Central memory CD8-positive, alpha-beta T cell (primary cell): ENCODE measurements at regions not wholly inside any gene's neighbourhood (a gene's known extent, or its start where the extent isn't known, plus 50 kb on each side); places are given as distances from the start of the nearest gene placed in this dataset.

Experiments
- ATAC-seq: fragments of 150-1000 bp; cut with Tn5 transposase; replicated peaks from 2 replicates; pipeline ENCODE4 v1.10.0; 2022; ENCODE audit warnings: mild to moderate bottlenecking, moderate FRiP score, moderate number of reproducible peaks; ENCODE audit not compliant: poor library complexity, severe bottlenecking; ENCODE audit errors: extremely low read depth
- DNase-seq, 2 donors: peaks; one replicate each; pipeline ENCODE4 v3.0.0; 2021; ENCODE audit warnings: low spot score in 2 of 2
- H3K27ac Mint-ChIP-seq: one replicate; pipeline ENCODE4 v1.8.0; 2022; ENCODE audit warnings: low read depth, mild to moderate bottlenecking, moderate library complexity, mixed read lengths
- H3K27me3 Mint-ChIP-seq: one replicate; pipeline ENCODE4 v1.8.0; 2022; ENCODE audit warnings: mixed read lengths
- H3K36me3 Mint-ChIP-seq: one replicate; pipeline ENCODE4 v1.8.0; 2022; ENCODE audit warnings: mild to moderate bottlenecking, moderate library complexity, mixed read lengths; ENCODE audit not compliant: insufficient read depth
- H3K4me1 Mint-ChIP-seq: one replicate; pipeline ENCODE4 v1.8.0; 2022; ENCODE audit warnings: mixed read lengths
- H3K4me3 Mint-ChIP-seq: one replicate; pipeline ENCODE4 v1.8.0; 2022; ENCODE audit warnings: mild to moderate bottlenecking, moderate library complexity, mixed read lengths
- H3K9me3 Mint-ChIP-seq: one replicate; pipeline ENCODE4 v1.8.0; 2022; ENCODE audit warnings: mixed read lengths

DNA sequence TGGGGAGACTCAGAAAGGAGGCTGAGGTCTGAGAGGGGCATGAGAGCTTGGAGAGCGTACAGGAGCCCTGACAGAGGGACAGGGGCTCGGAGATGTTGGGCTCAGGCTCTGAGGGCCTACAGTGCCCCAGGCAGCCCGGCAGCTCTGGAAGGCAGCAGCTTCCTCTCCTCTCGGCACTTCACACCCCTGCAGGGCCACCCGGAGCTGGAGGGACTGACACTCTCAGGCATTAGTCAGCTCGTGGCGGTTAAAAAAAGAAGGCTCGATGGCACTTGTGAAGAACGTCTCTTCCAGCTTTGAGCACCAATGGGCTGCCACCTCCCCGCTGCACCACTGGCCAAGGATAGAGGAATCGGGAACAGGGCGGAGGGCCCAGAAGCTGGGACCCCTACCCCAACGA is 62.6 kb upstream of the SIRPA start:
- H3K4me1 Mint-ChIP-seq = no peaks in the 10 kb centered on the region
- H3K27me3 Mint-ChIP-seq = peaks cover 57% of the 10 kb centered on the region
- no peak for DNase-seq
- no peak for ATAC-seq
- H3K36me3 Mint-ChIP-seq = peaks cover 2% of the 10 kb centered on the region
- no peak overlapping the region for H3K4me3 Mint-ChIP-seq
- no peak overlapping the region for H3K27ac Mint-ChIP-seq
- no peaks in the 10 kb centered on the region for H3K9me3 Mint-ChIP-seq

GRCh38 chr20:1831606-1832005 is 63.6 kb upstream of the SIRPA start:
- Mint-ChIP-seq H3K27me3 (peaks cover 55% of the 10 kb centered on the region), H3K36me3 (no peaks in the 10 kb centered on the region), H3K4me3 (no peak overlapping the region), H3K4me1 (no peaks in the 10 kb centered on the region), H3K27ac (no peak overlapping the region), H3K9me3 (no peaks in the 10 kb centered on the region)
- DNase-seq (no peak), ATAC-seq (no peak)

- ATAC-seq (no peak), DNase-seq (no peak)
- H3K27me3 Mint-ChIP-seq = peaks cover 55% of the 10 kb centered on the region
- no peak overlapping the region for H3K27ac Mint-ChIP-seq
- H3K9me3 Mint-ChIP-seq = no peaks in the 10 kb centered on the region
- H3K36me3 Mint-ChIP-seq = no peaks in the 10 kb centered on the region
- H3K4me1 Mint-ChIP-seq = no peaks in the 10 kb centered on the region
- no peak overlapping the region for H3K4me3 Mint-ChIP-seq
Observed at GRCh38 chr20:1831096-1831495, 64.1 kb upstream of the SIRPA start.

GRCh38 chr20:1830240-1830639 is 65.0 kb upstream of the SIRPA start:
- Mint-ChIP-seq H3K4me1 (no peaks in the 10 kb centered on the region), H3K27ac (no peak overlapping the region), H3K9me3 (no peaks in the 10 kb centered on the region), H3K4me3 (no peak overlapping the region), H3K36me3 (no peaks in the 10 kb centered on the region), H3K27me3 (peaks cover 57% of the 10 kb centered on the region)
- ATAC-seq (no peak), DNase-seq (no peak)

DNA sequence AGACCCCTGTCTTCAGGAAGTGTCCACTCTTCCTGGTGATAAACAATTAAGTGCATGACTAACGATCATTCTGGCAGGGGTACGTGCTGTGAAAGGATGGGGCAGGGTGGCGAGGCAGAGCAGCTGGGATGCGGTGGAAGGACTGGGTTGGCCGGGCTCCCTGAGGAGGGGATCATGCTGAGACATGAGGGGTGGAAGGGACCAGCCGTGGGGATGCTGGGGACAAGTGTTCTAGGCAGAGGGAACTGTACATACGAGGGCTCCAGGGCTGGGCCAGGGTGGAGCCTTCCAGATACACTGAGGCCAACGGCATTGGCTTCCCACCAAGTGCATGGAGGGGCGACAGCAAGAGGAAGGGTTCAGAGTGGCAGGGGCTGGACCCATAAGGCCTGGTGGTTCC is 65.7 kb upstream of the SIRPA start:
- Mint-ChIP-seq H3K4me3 (no peak overlapping the region), H3K9me3 (peaks cover under 1% of the 10 kb centered on the region), H3K27me3 (peaks cover 62% of the 10 kb centered on the region), H3K4me1 (no peaks in the 10 kb centered on the region), H3K27ac (no peak overlapping the region), H3K36me3 (no peaks in the 10 kb centered on the region)
- no peak for ATAC-seq
- DNase-seq = no peak

DNA sequence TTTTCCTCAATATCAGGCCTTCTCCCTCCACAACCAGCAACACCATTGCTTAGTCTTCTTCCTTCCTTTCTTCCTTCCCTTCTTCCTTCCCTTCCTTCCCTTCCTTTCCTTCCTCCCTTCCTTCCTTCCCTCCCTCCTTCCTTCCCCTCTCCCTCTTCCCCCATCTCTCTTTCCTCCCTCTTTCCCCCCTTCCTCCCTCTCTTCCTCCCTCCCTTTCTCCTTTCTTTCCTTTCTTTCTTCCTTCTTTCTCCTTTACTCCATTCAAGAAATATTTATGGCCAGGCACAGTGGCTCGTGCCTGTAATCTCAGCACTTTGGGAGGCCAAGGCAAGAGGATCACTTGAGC is 66.4 kb upstream of the SIRPA start:
- peaks cover 8% of the 10 kb centered on the region for H3K9me3 Mint-ChIP-seq
- H3K27me3 Mint-ChIP-seq = peaks cover 70% of the 10 kb centered on the region
- DNase-seq = no peak
- peak overlapping the region; percentile 58 for H3K27ac Mint-ChIP-seq
- H3K4me1 Mint-ChIP-seq = no peaks in the 10 kb centered on the region
- ATAC-seq = no peak
- H3K4me3 Mint-ChIP-seq = no peak overlapping the region
- H3K36me3 Mint-ChIP-seq = no peaks in the 10 kb centered on the region

- Mint-ChIP-seq H3K27ac (peak overlapping the region; percentile 58), H3K36me3 (no peaks in the 10 kb centered on the region), H3K4me1 (no peaks in the 10 kb centered on the region), H3K4me3 (no peak overlapping the region), H3K27me3 (peaks cover 75% of the 10 kb centered on the region), H3K9me3 (peaks cover 14% of the 10 kb centered on the region)
- DNase-seq = no peak
- no peak for ATAC-seq
Observed at GRCh38 chr20:1827974-1828785, 67.0 kb upstream of the SIRPA start.

- DNase-seq = no peak
- Mint-ChIP-seq H3K4me1 (no peaks in the 10 kb centered on the region), H3K36me3 (no peaks in the 10 kb centered on the region), H3K4me3 (no peak overlapping the region), H3K9me3 (peaks cover 16% of the 10 kb centered on the region), H3K27ac (no peak overlapping the region), H3K27me3 (peaks cover 70% of the 10 kb centered on the region)
- no peak for ATAC-seq
Observed at GRCh38 chr20:1827510-1827973, 67.7 kb upstream of the SIRPA start.

GRCh38 chr20:1825938-1826445 is 69.2 kb upstream of the SIRPA start:
- no peak overlapping the region for H3K4me3 Mint-ChIP-seq
- no peak for DNase-seq
- H3K9me3 Mint-ChIP-seq = peaks cover 16% of the 10 kb centered on the region
- H3K36me3 Mint-ChIP-seq = no peaks in the 10 kb centered on the region
- H3K27ac Mint-ChIP-seq = no peak overlapping the region
- ATAC-seq = no peak
- H3K4me1 Mint-ChIP-seq = no peaks in the 10 kb centered on the region
- H3K27me3 Mint-ChIP-seq = peaks cover 67% of the 10 kb centered on the region

DNA sequence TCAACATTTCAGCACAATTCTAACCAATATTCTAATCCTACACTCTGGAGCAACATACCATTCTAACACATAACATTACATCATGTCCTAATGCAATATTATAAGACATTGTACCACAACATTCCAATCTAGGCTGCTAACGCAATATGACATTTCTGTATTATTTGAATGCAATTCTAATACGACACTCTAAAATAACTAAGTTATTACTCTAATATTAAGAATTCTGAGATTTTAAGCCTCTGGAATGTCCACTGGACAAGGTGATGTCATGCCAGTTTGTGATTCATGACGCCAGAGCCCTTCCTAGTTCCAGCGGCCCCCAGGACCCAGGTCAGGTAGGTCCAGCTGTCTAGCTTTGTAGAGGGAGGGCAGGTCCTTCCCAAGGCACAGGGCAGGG is 69.7 kb upstream of the SIRPA start:
- Mint-ChIP-seq H3K4me3 (no peak overlapping the region), H3K9me3 (peaks cover 16% of the 10 kb centered on the region), H3K27ac (no peak overlapping the region), H3K4me1 (no peaks in the 10 kb centered on the region), H3K27me3 (peaks cover 72% of the 10 kb centered on the region), H3K36me3 (no peaks in the 10 kb centered on the region)
- DNase-seq = no peak
- no peak for ATAC-seq

DNA sequence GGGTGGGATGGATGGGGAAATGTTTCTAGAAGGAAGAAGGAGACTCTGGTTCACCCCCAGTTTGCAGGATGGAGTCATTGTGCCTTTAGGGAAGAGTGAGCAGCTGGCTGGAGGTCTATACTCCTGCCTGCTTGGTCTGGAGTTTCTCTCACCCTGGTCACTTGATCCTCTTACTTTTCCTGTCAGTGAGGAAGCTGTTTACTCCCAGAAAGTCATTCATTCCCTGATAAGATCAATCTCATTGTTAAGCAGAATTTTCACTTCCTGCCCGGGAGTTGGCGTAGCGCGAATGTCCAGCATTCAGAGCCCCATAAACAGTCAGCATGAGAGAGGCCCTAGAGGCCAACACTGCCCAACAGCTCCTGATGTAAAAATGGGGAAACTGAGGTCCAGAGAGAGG is 70.4 kb upstream of the SIRPA start:
- peaks cover 16% of the 10 kb centered on the region for H3K9me3 Mint-ChIP-seq
- no peaks in the 10 kb centered on the region for H3K4me1 Mint-ChIP-seq
- no peak overlapping the region for H3K4me3 Mint-ChIP-seq
- H3K27me3 Mint-ChIP-seq = peaks cover 77% of the 10 kb centered on the region
- no peak for ATAC-seq
- H3K36me3 Mint-ChIP-seq = no peaks in the 10 kb centered on the region
- no peak overlapping the region for H3K27ac Mint-ChIP-seq
- DNase-seq = no peak

GRCh38 chr20:1824181-1824580 is 71.0 kb upstream of the SIRPA start:
- peaks cover 77% of the 10 kb centered on the region for H3K27me3 Mint-ChIP-seq
- DNase-seq (no peak), ATAC-seq (no peak)
- H3K4me3 Mint-ChIP-seq = no peak overlapping the region
- peaks cover 16% of the 10 kb centered on the region for H3K9me3 Mint-ChIP-seq
- no peak overlapping the region for H3K27ac Mint-ChIP-seq
- no peaks in the 10 kb centered on the region for H3K4me1 Mint-ChIP-seq
- no peaks in the 10 kb centered on the region for H3K36me3 Mint-ChIP-seq

GRCh38 chr20:1823450-1823844 is 71.8 kb upstream of the SIRPA start:
- H3K4me1 Mint-ChIP-seq = no peaks in the 10 kb centered on the region
- peaks cover 16% of the 10 kb centered on the region for H3K9me3 Mint-ChIP-seq
- no peak for DNase-seq
- no peak overlapping the region for H3K27ac Mint-ChIP-seq
- H3K4me3 Mint-ChIP-seq = no peak overlapping the region
- no peak for ATAC-seq
- peaks cover 77% of the 10 kb centered on the region for H3K27me3 Mint-ChIP-seq
- H3K36me3 Mint-ChIP-seq = no peaks in the 10 kb centered on the region
